HUES6 (cell line): ENCODE measurements at regions not wholly inside any gene's neighbourhood (a gene's known extent, or its start where the extent isn't known, plus 50 kb on each side); places are given as distances from the start of the nearest gene placed in this dataset.

ENCODE experiments used
- H3K27ac ChIP-seq: 2 replicates; pipeline ENCODE4 v1.7.0; 2013; ENCODE audit warnings: low read depth, mild to moderate bottlenecking, low read length, inconsistent platforms
- H3K27me3 ChIP-seq: 2 replicates; pipeline ENCODE4 v1.6.1; 2013; ENCODE audit warnings: low read length; ENCODE audit not compliant: control insufficient read depth, insufficient read depth
- H3K36me3 ChIP-seq: 2 replicates; pipeline ENCODE4 v1.6.1; 2013; ENCODE audit warnings: low read length; ENCODE audit not compliant: control insufficient read depth, insufficient read depth
- H3K4me1 ChIP-seq: 2 replicates; pipeline ENCODE4 v1.6.1; 2013; ENCODE audit warnings: low read length; ENCODE audit not compliant: control insufficient read depth, insufficient read depth
- H3K4me3 ChIP-seq: 2 replicates; pipeline ENCODE4 v1.5.1; 2013; ENCODE audit warnings: low read depth, low read length
- H3K9ac ChIP-seq: one replicate; pipeline ENCODE4 v1.6.1; 2013; ENCODE audit warnings: mild to moderate bottlenecking, low read length
- H3K9me3 ChIP-seq: 2 replicates; pipeline ENCODE4 v1.6.1; 2013; ENCODE audit warnings: low read depth, low read length; ENCODE audit not compliant: control insufficient read depth, insufficient read depth

DNA sequence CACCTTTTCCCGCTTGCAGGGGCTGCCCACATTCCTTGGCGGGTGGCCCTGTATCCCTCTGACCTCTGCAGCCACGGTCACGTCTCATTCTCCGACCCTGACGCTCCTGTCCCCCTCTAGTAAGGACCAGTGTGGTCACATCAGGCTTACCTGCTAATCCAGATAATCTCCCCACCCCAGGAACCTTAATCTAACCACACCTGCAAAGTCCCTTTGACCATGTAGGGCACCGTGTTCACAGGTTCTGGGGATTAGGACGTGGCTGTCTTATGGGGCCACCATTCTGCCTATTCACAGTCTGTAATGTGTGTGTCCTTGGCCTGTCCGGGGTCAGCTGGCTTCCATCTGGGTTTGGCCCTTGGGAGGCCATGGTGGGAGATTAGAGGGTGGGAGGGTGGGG is 368.9 kb downstream of the AACS start:
- no peak overlapping the region for H3K4me3 ChIP-seq
- no peaks in the 10 kb centered on the region for H3K27me3 ChIP-seq
- H3K36me3 ChIP-seq: no peaks in the 10 kb centered on the region
- H3K27ac ChIP-seq: no peak overlapping the region
- no peaks in the 10 kb centered on the region for H3K9me3 ChIP-seq
- H3K4me1 ChIP-seq: no peaks in the 10 kb centered on the region
- H3K9ac ChIP-seq: no peak overlapping the region

DNA sequence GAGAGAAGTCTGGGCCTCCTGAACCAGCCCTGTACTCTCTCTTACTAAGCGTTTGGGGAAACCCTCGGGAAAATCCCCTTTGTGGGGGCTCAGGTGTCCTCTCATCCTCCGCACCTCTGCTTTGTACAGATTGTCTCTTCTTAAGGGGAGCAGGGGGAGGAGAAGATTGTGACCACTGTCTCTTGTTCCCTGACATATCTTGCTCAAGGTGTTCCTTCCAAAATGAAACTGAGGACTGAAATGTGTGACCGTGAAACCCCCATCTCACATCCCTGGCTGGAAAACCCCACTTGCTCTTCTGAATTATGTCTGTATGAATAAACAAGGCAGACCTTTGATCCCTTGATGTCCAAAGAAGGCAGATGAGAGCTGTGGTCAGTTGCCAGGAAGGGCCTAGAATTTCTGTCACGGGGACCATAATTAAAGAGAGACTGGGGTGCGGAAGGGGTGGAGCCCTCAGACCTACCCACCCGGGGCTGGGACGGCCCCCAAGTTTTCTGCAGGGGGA is 369.8 kb downstream of the AACS start:
- H3K9me3 ChIP-seq: no peaks in the 10 kb centered on the region
- H3K27me3 ChIP-seq: no peaks in the 10 kb centered on the region
- H3K4me1 ChIP-seq: no peaks in the 10 kb centered on the region
- H3K4me3 ChIP-seq: no peak overlapping the region
- no peak overlapping the region for H3K27ac ChIP-seq
- no peak overlapping the region for H3K9ac ChIP-seq
- no peaks in the 10 kb centered on the region for H3K36me3 ChIP-seq

DNA sequence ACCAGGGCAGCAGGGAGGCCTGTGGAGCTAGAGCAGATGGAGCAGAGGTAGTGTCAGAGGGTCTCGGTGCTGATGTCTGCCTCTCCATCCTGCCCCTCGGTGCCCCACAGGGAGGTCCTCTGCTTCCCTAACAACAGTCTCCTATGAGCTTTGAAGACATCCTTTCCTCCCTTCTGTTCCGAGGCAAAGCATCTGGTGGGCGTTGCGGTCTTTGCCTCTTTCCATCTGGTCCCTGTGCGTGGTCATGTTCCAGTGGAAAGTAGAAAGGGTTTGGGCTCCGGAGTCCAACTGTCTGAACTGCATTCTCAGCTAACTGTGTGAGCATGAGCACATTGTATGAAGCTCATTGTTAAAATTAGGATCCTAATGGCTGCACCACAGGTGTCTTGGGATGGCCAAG is 370.6 kb downstream of the AACS start:
- Histone ChIP-seq H3K4me3 (no peak overlapping the region), H3K36me3 (no peaks in the 10 kb centered on the region), H3K9me3 (no peaks in the 10 kb centered on the region), H3K4me1 (no peaks in the 10 kb centered on the region), H3K9ac (no peak overlapping the region), H3K27me3 (no peaks in the 10 kb centered on the region), H3K27ac (no peak overlapping the region)

DNA sequence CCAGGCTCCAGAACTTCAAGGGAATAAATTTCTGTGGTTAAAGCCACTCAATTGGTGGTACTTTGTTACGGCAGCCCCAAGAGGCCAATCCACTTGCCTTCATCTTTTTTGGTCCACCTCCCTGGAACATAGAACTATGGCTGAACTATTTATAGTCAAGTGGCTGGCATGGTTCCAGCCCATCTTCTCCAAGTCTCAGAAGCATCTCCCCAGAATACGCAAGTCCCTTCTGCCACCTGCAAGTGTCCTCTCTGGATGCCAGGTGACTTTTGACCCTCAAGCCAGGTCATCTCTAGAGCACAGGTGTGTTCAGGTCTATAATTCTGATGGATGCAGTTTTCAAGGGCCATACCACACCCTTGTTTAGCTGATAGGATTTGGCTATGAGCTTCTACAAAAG is 371.5 kb downstream of the AACS start:
- Histone ChIP-seq H3K4me3 (no peak overlapping the region), H3K4me1 (no peaks in the 10 kb centered on the region), H3K9me3 (no peaks in the 10 kb centered on the region), H3K27ac (no peak overlapping the region), H3K27me3 (no peaks in the 10 kb centered on the region), H3K9ac (no peak overlapping the region), H3K36me3 (no peaks in the 10 kb centered on the region)

DNA sequence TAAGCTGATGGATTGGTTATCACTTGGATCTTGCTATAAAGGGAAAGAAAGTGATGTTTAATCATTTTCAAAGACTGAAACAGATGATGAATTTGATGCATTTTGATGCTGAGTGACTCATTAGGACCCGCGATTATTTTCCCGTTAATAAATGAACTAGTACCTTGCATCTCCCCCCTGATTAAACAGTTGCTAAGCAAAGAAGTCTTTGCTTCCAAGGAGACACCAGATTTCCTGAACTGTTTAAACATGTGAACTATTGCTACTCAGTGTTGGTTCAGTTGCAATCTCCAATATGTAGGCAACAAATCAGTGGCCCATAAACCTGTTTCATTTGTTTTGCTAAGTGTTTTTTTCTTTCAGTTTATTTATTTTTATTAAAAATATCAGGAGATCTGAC is 375.2 kb downstream of the AACS start:
- H3K27ac ChIP-seq: no peak overlapping the region
- no peaks in the 10 kb centered on the region for H3K9me3 ChIP-seq
- no peaks in the 10 kb centered on the region for H3K36me3 ChIP-seq
- no peaks in the 10 kb centered on the region for H3K4me1 ChIP-seq
- no peaks in the 10 kb centered on the region for H3K27me3 ChIP-seq
- H3K9ac ChIP-seq: no peak overlapping the region
- no peak overlapping the region for H3K4me3 ChIP-seq

DNA sequence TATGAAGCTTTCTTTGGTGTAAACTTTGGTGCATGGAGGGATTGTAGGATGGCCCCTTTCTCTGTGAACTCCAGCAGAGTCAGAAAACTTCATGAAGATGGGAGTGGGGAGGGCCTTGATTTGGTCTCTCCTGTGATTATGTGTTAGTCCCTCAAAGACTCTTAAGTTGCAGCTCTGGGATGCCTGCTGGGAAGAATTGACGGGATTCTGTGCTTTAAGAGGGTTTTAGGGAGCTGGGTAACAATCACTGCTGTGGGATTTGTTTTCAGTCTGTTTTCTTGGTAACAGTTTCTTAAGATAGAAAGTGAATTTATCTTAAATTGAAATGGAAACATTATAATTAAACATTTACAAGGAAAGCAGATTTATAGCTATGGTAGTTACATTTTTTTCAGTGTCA is 378.1 kb downstream of the AACS start:
- 0 out of 2 replicates have a peak, but pooled peaks cover 2% of the 10 kb centered on the region for H3K9me3 ChIP-seq
- H3K4me3 ChIP-seq: no peak overlapping the region
- H3K9ac ChIP-seq: no peak overlapping the region
- no peak overlapping the region for H3K27ac ChIP-seq
- H3K36me3 ChIP-seq: no peaks in the 10 kb centered on the region
- no peaks in the 10 kb centered on the region for H3K27me3 ChIP-seq
- H3K4me1 ChIP-seq: no peaks in the 10 kb centered on the region

DNA sequence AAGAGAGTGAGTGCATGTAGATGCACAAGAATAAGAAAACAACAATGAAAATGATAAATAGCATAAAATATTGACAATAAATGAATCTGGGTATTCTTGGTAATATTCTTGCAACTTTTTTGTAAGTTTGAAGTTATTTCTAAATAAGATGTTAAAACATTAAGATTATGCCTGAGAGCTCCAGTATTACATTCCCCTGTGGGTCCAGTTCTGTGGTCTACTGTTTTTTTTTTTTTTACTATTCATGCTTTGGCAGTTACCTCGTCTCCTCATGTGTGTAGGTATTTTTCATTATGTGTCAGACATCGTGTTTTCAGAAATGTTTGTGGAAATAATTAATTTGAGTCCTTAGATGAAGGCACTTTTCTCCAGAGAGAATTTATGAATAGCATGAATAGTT is 386.2 kb downstream of the AACS start:
- H3K27me3 ChIP-seq: no peaks in the 10 kb centered on the region
- no peaks in the 10 kb centered on the region; the same call in 1 of the 2 replicates for H3K4me1 ChIP-seq
- H3K4me3 ChIP-seq: no peak overlapping the region
- no peak overlapping the region for H3K27ac ChIP-seq
- H3K9ac ChIP-seq: no peak overlapping the region
- H3K9me3 ChIP-seq: 0 out of 2 replicates have a peak, but pooled peaks cover 3% of the 10 kb centered on the region
- H3K36me3 ChIP-seq: no peaks in the 10 kb centered on the region

DNA sequence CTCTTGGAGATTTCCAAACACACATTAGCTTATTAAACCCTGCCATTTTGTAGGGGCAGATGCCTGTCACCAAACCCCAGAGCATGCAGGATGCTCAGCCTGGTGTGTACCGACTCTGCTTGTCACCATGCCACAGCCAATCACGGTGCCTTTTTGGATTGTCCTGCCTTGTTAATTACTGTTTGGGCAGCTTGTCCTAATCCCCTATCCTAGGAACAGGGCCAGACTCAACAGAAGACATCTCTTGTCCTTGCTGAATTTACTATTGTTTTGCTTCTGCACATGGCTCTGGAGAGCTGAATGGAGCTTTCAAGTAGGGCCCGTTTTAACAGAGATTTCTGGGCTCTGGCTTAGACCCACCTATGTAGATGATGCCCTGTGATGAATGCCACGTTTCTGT is 388.5 kb downstream of the AACS start:
- H3K27me3 ChIP-seq: no peaks in the 10 kb centered on the region

DNA sequence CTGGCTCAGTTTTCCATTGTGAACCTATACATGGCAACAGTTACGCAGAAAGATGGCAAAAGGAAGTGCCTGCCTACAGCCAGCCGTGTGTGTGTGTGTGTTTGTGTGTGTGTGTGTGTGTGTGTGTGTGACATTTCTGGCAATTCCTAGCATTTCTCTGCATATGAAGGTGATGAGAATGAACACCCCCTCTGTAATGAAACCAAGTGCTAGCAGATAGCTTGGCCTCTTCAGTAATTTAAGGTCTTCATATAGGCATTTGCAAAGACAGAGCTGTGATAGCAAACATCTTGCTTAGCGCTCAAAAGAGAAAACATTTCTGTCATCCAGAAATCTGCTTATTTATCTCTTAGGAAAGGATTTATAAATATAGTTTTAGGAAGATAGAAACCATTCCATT is 389.1 kb downstream of the AACS start:
- H3K36me3 ChIP-seq: no peaks in the 10 kb centered on the region
- H3K4me3 ChIP-seq: no peak overlapping the region
- no peak overlapping the region for H3K27ac ChIP-seq
- H3K9me3 ChIP-seq: no peaks in the 10 kb centered on the region
- H3K27me3 ChIP-seq: no peaks in the 10 kb centered on the region
- no peak overlapping the region for H3K9ac ChIP-seq
- no peaks in the 10 kb centered on the region; the same call in 1 of the 2 replicates for H3K4me1 ChIP-seq

More for the DNA sequence above, 388.5 kb downstream of the AACS start:
- H3K9me3 ChIP-seq: no peaks in the 10 kb centered on the region
- no peaks in the 10 kb centered on the region for H3K36me3 ChIP-seq
- H3K9ac ChIP-seq: no peak overlapping the region
- no peak overlapping the region for H3K4me3 ChIP-seq
- no peak overlapping the region for H3K27ac ChIP-seq
- H3K4me1 ChIP-seq: no peaks in the 10 kb centered on the region; the same call in 1 of the 2 replicates

DNA sequence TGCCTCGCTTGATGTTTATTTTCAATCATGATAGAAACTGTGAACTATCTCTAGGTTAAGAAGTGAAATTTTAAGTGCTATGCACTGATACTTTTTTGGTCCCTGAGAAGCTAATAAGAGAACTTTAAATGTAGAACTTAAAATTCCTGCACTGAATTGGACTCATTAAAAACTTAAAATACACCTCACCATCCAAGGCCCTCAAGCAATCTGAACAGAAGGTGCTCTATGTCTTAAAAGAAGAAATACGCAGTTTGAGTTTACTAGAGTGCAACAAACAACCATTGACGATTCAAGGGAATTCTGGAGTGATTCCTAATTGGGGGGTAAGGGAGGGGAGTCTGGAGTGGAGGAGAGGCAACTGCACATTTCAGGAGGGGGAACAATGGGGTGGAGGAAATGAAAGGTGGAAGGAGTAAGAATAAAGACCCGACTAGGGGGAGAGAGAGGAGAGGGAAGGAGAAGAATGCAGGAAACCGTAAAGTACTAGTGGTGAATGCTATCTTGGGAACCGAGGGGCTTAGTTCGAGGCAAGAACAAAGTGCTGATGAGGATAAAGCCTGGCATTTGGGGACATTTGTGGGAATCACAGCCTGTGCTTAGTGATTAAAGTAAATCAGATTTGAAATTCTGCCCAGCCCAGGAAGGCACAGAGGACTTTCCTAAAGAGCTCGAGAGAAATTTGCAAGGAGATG is 389.7 kb downstream of the AACS start:
- H3K27ac ChIP-seq: no peak overlapping the region

DNA sequence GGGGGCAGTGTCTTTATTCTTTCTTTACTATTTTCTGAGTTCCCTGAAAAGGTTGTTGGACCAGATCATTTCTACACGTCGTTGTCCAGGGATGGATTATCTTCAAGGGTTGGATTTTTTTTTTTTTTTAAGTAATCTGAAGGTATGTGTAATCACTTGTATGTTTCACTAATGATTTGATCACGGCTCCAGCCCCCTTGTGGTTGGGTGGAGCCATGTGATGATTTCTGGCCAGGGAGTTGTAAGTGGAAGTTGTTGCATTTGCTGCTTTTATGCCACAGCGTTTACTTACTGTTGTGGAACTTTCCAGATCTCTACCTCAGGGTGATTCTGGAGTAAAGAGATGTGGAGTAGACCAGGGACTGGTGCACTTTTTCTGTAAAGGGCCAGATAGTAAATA is 390.3 kb downstream of the AACS start:
- no peaks in the 10 kb centered on the region for H3K36me3 ChIP-seq
- H3K27me3 ChIP-seq: no peaks in the 10 kb centered on the region
- H3K4me1 ChIP-seq: no peaks in the 10 kb centered on the region; the same call in 1 of the 2 replicates
- H3K9me3 ChIP-seq: no peaks in the 10 kb centered on the region
- no peak overlapping the region for H3K9ac ChIP-seq
- H3K4me3 ChIP-seq: no peak overlapping the region
- no peak overlapping the region for H3K27ac ChIP-seq

More for the DNA sequence above, 389.7 kb downstream of the AACS start:
- Histone ChIP-seq H3K36me3 (no peaks in the 10 kb centered on the region), H3K4me3 (no peak overlapping the region), H3K4me1 (no peaks in the 10 kb centered on the region; the same call in 1 of the 2 replicates), H3K9me3 (no peaks in the 10 kb centered on the region), H3K27me3 (no peaks in the 10 kb centered on the region), H3K9ac (no peak overlapping the region)
